NCI-H82 treated with DMSO at 0.1 percent for 48 hours (cell line): ENCODE measurements at regions not wholly inside any gene's neighbourhood (a gene's known extent, or its start where the extent isn't known, plus 50 kb on each side); places are given as distances from the start of the nearest gene placed in this dataset.
"Not testable (repeated sequence)": the region's sequence is repeated elsewhere in the genome, so short reads cannot be mapped to it uniquely, and the experiment has no call there.

Source experiments
- DNase-seq: peaks from one replicate; lab custom pipeline; 2025; ENCODE audit not compliant: unreplicated experiment; lab: John Stamatoyannopoulos, UW

DNA sequence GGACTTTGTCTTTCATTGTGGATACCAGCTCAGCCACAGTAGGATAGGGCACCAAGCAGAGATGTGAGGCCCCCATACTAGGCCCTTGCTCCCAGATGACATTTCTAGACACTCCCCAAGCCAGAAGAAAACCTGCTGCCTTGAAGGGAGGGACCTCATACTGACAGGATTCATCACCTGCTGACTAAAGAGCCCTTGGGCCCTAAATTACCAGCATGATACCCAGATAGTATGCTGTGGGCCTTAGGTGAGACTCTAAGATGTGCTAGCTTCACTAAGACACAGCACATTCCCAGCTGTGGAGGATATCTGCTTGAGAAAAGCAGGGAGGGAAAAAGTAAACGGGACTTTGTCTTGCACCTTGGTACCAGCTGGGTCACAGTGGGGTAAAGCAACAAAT is 324.0 kb downstream of the TBL1XR1 start:
- no peak for DNase-seq

DNA sequence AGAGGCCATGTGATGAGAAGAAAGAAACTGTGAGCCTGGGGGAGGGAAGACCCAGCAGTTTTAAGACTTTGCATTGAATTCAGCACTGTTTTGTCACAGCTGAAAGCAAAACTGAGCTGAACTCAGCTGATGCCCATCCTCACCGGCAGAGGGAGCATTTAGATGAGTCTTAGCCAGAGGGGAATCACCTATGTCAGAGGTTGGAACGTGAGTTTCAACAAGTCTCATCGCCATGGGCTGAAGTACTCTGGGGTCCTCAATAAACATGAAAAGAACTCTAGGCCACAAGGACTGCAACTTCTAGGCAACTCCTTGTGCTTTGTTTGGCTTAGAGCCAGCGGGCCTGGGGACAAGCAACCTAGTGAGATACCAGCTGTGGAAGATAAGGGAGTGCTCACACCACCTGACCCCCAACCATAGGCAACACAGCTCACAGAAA is 324.5 kb downstream of the TBL1XR1 start:
- peak; percentile 26 for DNase-seq

DNA sequence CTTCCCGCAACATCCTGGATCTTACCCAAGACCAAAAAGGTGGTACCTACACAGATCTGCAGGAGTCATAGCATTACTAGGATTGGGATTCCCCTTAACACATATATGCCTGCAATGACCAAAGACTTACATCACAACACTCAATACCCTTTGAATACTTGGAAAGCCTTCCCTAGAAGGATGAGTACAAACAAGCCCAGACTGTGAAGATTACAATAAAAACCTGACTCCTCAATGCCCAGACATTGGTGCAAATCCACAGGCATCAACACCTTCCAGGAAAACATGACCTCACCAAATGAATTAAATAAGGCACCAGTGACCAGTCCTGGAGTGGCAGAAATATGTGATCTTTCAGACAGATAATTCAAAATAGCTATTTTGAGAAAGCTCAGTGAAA is 326.8 kb downstream of the TBL1XR1 start:
- DNase-seq: no peak

DNA sequence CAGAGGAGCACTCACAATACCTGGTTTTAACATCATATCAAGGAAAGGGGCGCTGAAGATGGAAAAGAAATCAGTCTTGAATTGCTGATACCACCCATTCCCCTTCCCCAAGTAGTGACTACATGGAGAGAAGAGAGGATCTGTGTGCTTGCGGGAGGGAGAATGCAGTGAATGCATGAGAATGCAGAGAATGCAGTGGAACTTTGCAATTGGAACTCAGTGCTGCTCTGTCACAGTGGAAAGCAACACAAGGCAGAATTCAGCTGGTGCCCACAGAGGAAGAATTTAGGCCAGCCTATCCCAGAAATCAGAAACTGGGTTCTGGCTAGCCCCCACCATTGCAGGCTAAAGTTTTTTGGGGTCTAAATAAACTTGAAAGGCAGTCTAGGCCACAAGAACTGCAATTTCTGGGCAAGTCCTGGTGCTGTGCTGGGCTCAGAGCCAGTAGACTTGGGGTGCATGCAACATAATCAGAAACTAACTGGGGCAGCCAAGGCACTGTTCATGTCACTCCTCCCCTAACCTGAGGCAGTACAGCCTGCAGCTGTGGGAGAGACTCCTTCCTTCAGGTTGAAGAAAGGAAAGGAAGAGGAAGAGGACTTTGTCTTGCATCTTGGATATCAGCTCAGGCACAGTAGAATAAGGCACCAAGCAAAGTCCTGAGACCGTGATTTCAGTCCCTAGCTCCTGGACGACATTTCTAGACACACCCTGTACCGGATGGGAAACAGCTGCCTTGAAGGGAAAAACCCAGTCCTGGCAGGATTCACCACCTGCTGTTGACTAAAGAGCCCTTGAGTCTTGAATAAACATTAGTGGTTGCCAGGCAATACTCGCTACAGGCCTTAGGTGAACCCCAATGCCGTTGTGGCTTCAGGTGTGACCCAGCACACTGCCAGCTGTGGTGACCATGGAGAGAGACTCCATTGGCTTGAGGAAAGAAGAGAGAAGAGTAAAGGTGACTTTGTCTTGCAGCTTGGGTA is 329.3 kb downstream of the TBL1XR1 start:
- no peak for DNase-seq

DNA sequence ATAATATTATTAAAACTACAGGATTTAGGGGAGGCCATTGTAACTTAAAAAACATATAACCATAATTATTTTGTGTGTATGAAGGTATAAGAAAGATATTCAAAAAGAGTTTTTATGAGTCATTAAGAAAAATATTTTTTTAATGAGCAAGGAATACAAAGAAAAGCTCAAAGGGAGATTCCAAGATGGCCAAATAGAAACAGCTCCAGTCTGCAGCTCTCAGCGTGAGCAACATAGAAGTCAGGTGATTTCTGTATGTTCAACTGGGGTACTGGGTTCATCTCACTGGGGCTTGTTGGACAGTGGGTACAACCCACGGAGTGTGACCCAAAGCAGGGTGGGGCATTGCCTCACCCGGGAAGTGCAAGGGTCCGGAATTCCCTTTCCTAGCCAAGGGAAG is 336.1 kb downstream of the TBL1XR1 start:
- no peak for DNase-seq

DNA sequence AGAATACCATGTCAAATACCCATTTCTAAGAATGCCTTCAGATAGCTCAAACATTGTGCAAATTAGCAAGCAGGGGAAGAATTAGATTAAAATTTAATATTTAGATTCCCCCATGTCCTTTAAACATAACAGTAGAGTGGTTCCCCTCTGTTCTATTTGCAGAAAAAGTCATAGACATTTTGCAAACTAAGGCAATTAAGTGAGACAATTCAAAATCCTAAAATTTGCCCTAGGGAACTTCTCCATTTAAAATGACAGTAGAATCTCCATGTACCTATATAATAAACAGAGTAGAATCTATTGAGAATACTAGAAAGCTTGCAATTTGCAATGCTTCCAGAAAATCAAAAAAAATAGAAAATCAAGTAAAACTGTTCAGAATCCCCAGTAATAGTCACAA is 340.6 kb downstream of the TBL1XR1 start:
- no peak for DNase-seq

DNA sequence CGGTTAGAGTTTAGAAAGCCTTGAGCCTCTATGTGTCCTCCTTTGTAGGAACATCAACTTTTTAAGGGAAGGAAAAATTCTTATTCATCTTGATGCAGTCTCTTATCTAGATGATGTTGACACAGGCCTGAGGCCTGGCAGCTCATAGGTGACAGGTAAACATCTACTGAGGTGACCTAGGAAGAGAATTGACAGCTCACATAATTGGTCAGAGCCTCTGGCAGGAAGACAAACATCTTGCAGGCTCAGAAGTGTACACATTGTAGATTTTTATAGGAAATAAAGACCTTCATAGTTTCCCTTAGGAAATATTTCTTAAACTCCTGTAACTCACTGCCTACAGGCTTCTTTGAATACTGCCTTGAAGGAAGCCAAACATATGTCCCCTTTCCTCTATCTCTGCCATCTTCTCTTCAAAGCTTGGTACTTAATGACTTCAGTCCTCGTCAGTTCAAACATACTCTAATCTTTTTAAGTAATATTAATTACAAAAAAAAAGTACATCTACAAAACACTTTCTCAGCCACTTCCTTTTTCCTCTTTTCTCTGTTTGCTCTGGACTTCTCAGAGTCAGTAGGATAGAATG is 341.3 kb downstream of the TBL1XR1 start:
- no peak for DNase-seq

DNA sequence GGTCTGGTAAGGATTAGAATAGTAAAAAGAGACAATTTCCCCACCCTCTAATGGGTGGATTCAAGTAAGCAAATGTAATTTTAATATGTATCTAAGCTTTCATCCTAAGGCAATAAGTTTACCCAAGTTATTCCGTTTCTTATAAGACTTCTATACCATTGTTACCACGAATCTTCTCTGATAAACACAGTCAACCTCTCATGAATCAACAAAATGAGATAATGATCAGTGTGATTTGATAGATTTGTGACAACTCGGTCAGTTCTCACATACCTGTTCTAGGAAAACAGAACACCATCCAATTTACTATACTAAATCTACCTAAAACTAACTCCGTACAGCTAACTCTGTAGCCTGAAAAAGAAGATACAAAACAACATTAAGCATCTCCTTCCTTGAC is 342.1 kb downstream of the TBL1XR1 start:
- no peak for DNase-seq

DNA sequence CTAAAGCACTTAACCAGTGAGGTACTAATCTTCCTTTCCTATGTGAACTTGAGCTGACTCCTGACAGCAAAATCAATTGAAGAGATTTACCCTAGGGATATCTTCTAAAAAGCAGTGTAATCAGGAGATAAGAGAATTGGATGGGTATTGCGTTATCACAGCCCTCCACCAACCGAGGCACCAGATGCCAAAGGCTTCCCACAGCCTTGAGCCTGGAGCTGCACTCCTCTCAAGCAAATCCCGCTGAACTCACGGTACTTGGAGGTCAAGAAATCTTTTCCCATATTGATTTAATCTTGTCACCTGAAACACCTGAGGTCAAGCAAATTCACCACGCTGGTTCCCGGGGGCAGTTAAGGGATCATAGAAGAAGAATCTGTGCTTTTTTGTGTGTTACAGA is 346.8 kb downstream of the TBL1XR1 start:
- peak; percentile 66 for DNase-seq

DNA sequence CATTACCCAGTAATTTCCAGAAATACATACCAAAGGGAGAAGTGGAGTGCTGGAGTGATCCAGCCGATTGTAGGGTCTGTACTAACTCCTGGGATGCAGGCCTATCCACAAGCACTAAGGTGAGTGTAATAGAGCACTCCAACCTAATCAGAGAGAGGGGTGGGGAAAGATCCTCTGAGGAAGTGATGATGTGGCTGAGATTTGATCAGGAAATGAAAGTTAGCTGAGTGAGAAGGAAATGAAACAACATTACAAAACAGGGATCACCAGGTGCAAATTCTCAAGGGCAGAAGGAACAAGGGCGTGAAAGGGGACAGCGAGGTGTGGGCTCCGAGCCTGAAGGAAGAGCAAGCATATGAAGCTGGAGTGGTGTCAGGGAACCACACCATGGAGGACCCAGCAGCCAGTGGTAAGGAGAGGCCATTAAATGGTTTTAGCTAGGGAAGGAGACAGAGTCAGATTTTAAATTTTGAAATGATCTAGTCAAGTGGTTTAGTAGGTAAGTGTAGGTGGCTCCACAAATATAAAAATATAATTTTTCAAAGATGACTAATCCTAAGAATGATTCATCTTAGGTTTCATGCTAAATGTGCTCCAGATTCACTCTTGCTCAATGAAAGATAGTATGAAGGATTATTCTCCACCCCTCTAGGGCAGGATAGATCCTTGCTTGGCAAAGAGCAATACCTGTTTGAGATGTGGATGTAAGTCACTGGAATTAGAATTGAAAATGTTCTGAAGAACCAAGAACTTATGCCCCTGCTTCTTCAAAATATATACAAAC is 348.7 kb downstream of the TBL1XR1 start:
- DNase-seq: no peak

DNA sequence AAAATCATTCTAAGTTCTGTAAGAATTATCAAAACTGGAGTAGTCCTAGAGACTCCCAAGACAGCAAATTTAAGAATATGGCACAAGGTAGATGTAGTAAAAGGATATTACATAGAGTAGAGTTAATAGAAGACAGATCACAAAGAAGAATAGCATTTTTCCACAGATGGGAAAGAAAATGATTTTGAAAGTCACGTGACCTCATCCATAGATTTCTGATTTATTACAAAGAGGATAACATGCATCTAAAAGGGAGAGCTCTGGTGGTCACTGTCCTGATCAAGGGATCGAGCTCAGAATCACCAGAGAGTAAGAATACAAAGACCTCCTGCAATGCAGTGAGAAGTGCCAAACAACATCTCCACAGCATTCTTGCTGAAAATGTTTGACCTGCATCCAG is 354.4 kb downstream of the TBL1XR1 start:
- DNase-seq: no peak

DNA sequence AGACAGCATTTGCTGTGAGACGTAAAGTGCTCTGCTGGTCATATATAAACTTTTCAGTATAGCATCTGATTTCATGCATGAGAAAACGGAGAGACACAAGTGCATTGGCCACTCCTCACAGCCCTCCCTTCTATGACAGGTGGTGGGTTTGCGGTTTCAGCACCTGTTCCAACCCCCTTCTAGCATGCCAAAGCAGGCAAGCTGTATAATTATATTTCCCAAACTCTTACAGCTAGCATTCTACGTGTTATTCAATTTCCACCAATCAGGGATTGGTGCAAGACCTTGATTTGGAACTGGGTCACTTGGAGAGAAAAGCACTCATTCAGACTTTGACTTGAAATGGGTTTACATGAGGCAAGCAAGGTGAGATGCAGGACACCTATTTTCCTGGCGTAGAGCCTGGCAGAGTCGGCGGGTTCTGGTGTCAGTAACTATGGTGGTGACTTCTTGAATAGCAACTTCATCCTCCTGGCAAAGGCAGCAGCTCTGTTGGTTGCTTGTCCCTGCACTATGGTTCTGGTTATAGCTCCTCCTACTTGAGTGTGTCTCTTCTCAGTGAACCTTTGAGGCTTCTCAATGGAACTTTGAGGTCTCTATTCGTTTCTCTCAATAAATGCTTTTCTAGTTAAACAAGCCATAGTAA is 356.5 kb downstream of the TBL1XR1 start:
- DNase-seq: no peak

DNA sequence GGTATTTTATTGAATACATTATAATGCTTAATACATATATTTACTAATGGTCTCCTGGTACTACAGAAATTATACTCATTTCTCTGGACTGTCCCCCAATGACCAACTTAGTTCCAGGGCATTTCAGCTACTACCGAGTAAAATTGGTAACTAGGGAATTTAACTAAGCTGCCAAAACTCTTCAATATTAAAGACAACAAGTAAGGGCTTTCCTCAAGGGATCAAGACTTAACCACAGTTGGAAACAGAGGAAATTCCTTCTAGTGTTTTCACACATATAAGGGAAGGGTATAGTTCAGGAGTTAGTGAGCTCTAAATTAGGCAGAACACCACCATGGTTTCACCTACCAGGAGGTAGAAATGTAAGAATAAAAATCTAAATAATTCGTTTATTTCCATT is 357.4 kb downstream of the TBL1XR1 start:
- no peak for DNase-seq

DNA sequence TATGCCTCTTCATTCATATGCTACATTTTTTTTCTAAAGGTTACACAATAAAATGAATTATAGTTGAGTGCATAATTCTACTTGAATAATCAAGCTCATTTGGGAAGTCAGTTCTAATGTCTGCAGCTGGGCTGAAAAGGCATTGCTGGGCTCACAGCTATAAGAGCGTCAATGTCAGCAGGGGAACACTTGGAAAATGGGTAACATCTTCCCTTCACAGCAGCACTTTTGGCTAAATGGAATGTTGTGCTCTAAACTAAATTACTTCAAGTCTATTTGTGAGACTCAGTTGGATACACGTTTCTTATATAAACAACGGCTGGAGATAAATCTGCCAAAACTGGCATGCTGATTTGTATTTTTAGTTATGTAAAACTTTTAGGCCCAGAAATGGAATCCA is 357.8 kb downstream of the TBL1XR1 start:
- DNase-seq: no peak

DNA sequence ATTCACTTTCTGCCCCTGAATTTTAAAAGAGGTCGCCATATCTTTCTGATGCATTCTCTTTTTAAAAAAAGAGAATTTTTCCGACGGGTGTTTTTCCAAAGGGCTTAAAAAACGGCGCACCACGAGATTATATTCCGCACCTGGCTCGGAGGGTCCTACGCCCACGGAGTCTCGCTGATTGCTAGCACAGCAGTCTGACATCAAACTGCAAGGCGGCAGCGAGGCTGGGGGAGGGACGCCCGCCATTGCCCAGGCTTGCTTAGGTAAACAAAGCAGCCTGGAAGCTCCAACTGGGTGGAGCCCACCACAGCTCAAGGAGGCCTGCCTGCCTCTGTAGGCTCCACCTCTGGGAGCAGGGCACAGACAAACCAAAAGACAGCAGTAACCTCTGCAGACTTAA is 370.0 kb downstream of the TBL1XR1 start:
- DNase-seq: not testable (repeated sequence)

DNA sequence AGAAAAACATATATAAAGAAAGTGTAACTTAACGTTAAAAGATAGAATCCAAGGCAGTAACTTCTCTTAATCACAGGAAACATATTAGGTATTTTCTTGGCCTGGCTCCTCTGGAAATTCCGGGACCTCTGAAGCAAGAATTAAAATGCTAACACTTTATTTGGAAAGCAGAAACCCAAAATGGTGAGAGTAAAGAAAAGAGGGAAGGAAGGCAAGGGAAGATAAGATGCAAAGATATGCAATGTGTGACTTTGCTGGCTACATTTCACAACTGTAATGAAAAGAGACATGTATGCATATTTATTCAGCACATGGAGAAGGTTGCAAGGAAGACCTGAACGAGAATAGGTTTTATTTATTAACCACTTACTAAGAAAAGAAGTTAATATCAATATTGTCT is 372.5 kb downstream of the TBL1XR1 start:
- no peak for DNase-seq

DNA sequence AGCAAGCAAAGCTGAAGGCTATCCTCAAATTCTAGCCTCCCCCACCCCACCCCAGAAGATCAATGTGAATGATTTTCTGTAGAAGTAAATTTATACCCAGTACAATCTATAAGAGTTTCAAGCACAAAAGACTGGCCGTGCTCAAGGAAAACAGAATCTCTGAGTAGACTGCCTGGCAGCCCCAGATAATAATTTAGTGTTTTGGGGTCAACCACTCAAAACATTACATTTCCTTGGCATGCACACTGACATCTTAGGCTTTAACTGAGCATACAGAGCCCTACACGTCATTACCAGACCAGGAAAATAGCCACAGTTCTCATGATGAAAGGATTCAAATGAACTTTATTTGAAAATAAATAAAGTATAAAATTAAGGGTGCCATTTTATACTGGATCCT is 376.5 kb downstream of the TBL1XR1 start:
- no peak for DNase-seq

DNA sequence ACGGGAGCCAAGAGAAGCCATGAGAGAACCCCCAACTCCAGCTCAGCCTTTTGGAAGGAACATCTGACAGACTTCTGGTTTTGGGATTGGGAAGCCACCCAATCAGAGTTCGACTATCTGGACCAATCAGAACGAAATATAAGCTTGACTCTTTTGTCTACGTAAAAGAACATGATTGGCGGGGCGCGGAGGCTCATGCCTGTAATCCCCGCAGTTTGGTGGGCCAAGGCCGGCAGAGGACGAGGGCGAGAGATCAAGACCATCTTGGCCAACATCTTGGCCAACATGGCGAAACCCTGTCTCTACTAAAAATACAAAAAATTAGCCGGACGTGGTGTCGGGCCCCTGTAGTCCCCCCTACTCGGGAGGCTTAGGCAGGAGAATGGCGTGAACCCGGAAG is 380.3 kb downstream of the TBL1XR1 start:
- DNase-seq: no peak

DNA sequence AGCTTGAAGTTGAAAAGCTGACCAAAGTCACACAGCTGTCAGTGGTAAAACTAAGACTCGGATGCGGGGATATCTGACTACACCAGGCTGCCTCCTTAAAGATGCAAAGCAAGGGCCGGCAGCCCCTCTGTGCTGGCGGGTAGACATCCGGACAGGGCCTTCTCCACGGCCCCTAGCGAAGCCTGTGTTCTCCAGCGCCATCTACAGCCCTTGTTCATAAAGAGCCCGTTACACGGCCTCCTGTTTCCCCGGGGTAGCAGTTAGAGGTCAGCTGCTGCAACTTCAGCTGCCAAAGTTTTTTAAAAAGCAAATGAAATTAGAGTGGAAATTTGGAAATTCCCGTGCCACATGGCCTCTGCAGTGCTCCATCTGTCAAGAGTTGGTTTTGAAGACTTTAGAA is 383.0 kb downstream of the TBL1XR1 start:
- peak; percentile 10 for DNase-seq

DNA sequence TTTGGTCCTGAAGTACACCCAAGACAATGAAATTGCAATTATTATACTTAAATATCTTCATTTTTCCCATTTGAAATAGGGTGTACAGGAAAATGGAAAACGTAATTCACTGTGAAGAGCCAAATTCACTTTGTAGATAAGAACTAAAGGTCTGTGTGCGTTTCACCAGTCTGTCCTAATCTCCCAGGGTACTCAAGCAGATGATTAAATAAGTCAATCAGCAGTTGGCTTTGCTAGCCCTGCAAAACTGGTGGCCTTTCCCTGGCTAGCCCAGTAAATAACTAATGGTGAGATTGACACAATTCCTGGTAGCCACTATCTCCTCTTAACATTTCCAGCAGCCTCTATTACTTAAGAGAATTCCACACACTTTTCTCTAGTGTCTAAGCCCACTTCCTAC is 389.3 kb downstream of the TBL1XR1 start:
- DNase-seq: no peak

DNA sequence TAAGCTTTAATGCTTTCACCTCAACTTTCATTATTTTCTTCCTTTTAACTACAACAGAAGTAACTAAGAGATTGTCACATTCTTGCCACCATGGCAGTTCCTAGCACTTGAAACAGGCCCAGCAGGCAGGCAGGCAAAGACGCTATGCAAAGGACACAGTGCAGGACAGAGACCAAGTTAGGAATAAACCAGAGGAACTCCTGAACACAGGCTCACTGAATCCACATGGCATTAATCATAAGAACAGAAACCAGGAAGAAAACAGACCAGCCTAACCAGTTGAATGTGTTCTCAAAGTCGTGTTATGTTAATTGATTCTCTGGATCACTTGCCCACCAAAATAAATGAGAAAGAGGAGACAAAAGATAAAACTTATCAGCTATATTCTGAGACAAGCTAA is 397.6 kb downstream of the TBL1XR1 start:
- DNase-seq: no peak
